ENCODE measurements at regions not wholly inside any gene's neighbourhood (a gene's known extent, or its start where the extent isn't known, plus 50 kb on each side); places are given as distances from the start of the nearest gene placed in this dataset.

- DNase-seq (ENCODE audit: low read depth) = no peak
- no peak overlapping the region for H3K4me3 ChIP-seq (ENCODE audit: low read length)
- TF ChIP-seq CTCF (conservative IDR thresholded peaks at IDR 0.05; ENCODE audit: low read length) = no peak
Observed at GRCh38 chr22:27400811-27401210, 400.7 kb downstream of the MN1 start.

GRCh38 chr22:27401321-27401720, 400.2 kb downstream of the MN1 start:
- TF ChIP-seq CTCF (conservative IDR thresholded peaks at IDR 0.05; ENCODE audit: low read length) = no peak
- H3K4me3 ChIP-seq (ENCODE audit: low read length) = no peak overlapping the region
- DNase-seq (ENCODE audit: low read depth) = peak; percentile 82

GRCh38 chr22:27404441-27404840, 397.1 kb downstream of the MN1 start:
- no peak overlapping the region for H3K4me3 ChIP-seq (ENCODE audit: low read length)
- TF ChIP-seq CTCF (conservative IDR thresholded peaks at IDR 0.05; ENCODE audit: low read length) = no peak
- DNase-seq (ENCODE audit: low read depth) = no peak

GRCh38 chr22:27405672-27406388, 395.7 kb downstream of the MN1 start:
- peak; percentile 73 for TF ChIP-seq CTCF (conservative IDR thresholded peaks at IDR 0.05; ENCODE audit: low read length)
- DNase-seq (ENCODE audit: low read depth) = peak; percentile 49
- no peak overlapping the region for H3K4me3 ChIP-seq (ENCODE audit: low read length)

GRCh38 chr22:27406389-27406861, 395.1 kb downstream of the MN1 start:
- TF ChIP-seq CTCF (conservative IDR thresholded peaks at IDR 0.05; ENCODE audit: low read length) = no peak
- DNase-seq (ENCODE audit: low read depth) = peak; percentile 38
- H3K4me3 ChIP-seq (ENCODE audit: low read length) = no peak overlapping the region

GRCh38 chr22:27407369-27407985, 394.1 kb downstream of the MN1 start:
- no peak overlapping the region for H3K4me3 ChIP-seq (ENCODE audit: low read length)

More at GRCh38 chr22:27407369-27407985, 394.1 kb downstream of the MN1 start:
- no peak for DNase-seq (ENCODE audit: low read depth)
- no peak for TF ChIP-seq CTCF (conservative IDR thresholded peaks at IDR 0.05; ENCODE audit: low read length)

Data from AG10803 (cell line).